Gastroesophageal sphincter (tissue), 4 donors: ENCODE measurements at regions not wholly inside any gene's neighbourhood (a gene's known extent, or its start where the extent isn't known, plus 50 kb on each side); places are given as distances from the start of the nearest gene placed in this dataset.

Experiments
- ATAC-seq: fragments of 150-250 bp; one replicate; pipeline ENCODE4 v1.9.1; 2016; ENCODE audit warnings: mild to moderate bottlenecking, moderate library complexity
- H3K27ac ChIP-seq, 4 donors: fragments of 200-600 bp; sonication (generic) in 3 of 4; 1 replicate in 3 of 4; 2 replicates in 1 of 4; pipeline ENCODE4 v1.5.1; 2016 to 2019
- H3K27me3 ChIP-seq: fragments of 200-600 bp; sonication (generic); one replicate; pipeline ENCODE4 v1.5.1; 2019
- H3K36me3 ChIP-seq, 2 donors: fragments of 200-600 bp; sonication (generic); one replicate each; pipeline ENCODE4 v1.5.1; 2019; ENCODE audit warnings: control low read depth in 1 of 2
- H3K4me1 ChIP-seq, 3 donors: fragments of 200-600 bp; sonication (generic); 1 replicate in 2 of 3; 2 replicates in 1 of 3; pipeline ENCODE4 v1.5.1; 2016 to 2019; ENCODE audit warnings: control low read depth in 2 of 3
- H3K4me3 ChIP-seq, 2 donors: fragments of 200-600 bp; sonication (generic); one replicate each; pipeline ENCODE4 v1.5.1; 2019; ENCODE audit warnings: mild to moderate bottlenecking in 1 of 2, moderate library complexity in 1 of 2
- H3K9me3 ChIP-seq, 3 donors: fragments of 200-600 bp; sonication (generic); one replicate each; pipeline ENCODE4 v1.5.1; 2017 to 2019; ENCODE audit warnings: control low read depth in 2 of 3
- CTCF ChIP-seq, 4 experiments: fragments of 200-600 bp in 2 of 4; fragments of 450-650 bp in 2 of 4; sonication (generic) in 1 of 4; IDR thresholded peaks; one replicate each; pipeline ENCODE4 v1.5.1; 2017 to 2019; ENCODE audit warnings: antibody characterized with exemption in 4 of 4, mild to moderate bottlenecking in 2 of 4, moderate library complexity in 2 of 4
- EP300 ChIP-seq: sonication (generic); formaldehyde crosslinking; IDR thresholded peaks from one replicate; pipeline ENCODE4 v1.6.1; 2017; ENCODE audit warnings: antibody characterized with exemption, mild to moderate bottlenecking
- POLR2A ChIP-seq, 2 donors: fragments of 450-650 bp; IDR thresholded peaks; one replicate each; pipeline ENCODE4 v1.6.1; 2017; ENCODE audit warnings: antibody characterized with exemption in 2 of 2, mild to moderate bottlenecking in 2 of 2, moderate library complexity in 1 of 2
- POLR2AphosphoS5 ChIP-seq: sonication (generic); formaldehyde crosslinking; IDR thresholded peaks from one replicate; pipeline ENCODE4 v1.6.1; 2017; ENCODE audit warnings: antibody characterized with exemption
- WGBS, 2 donors: methylation state at CpG; one replicate each; pipeline ENCODE4 v1.1.5; 2018; ENCODE audit warnings: low coverage in 1 of 2; 5-methylcytosine and 5-hydroxymethylcytosine counted together

GRCh38 chr10:130745251-130745650 lies 566.3 kb downstream of the TCERG1L start:
- H3K4me3 ChIP-seq = no peak overlapping the region
- H3K9me3 ChIP-seq = no peaks in the 10 kb centered on the region
- H3K36me3 ChIP-seq = no peaks in the 10 kb centered on the region
- ATAC-seq = no peak
- peaks cover 35% of the 10 kb centered on the region for H3K27me3 ChIP-seq
- TF ChIP-seq POLR2A (IDR thresholded peaks at IDR 0.05) = no peak
- TF ChIP-seq EP300 = no peak
- no peak for TF ChIP-seq CTCF (IDR thresholded peaks at IDR 0.05)
- no peak for TF ChIP-seq POLR2AphosphoS5
- no peak overlapping the region for H3K27ac ChIP-seq
- 42% methylated on average over 3 of the region's 5 CpGs; no CpG with 5 or more reads in 1 of the 2 donors for WGBS, 2 donors
- H3K4me1 ChIP-seq = no peaks in the 10 kb centered on the region

- no peak overlapping the region for H3K27ac ChIP-seq
- H3K4me3 ChIP-seq = no peak overlapping the region
- H3K36me3 ChIP-seq = no peaks in the 10 kb centered on the region
- no peaks in the 10 kb centered on the region for H3K9me3 ChIP-seq
- 80% methylated on average over 1 of the region's 7 CpGs; no CpG with 5 or more reads in 1 of the 2 donors for WGBS, 2 donors
- no peaks in the 10 kb centered on the region for H3K4me1 ChIP-seq
- TF ChIP-seq POLR2AphosphoS5 = no peak
- TF ChIP-seq EP300 = no peak
- no peak for TF ChIP-seq POLR2A (IDR thresholded peaks at IDR 0.05)
- TF ChIP-seq CTCF (IDR thresholded peaks at IDR 0.05) = no peak
- H3K27me3 ChIP-seq = peaks cover 35% of the 10 kb centered on the region
- ATAC-seq = no peak
Measured at GRCh38 chr10:130745821-130746220, 565.7 kb downstream of the TCERG1L start.

- H3K36me3 ChIP-seq = no peaks in the 10 kb centered on the region
- peaks cover 35% of the 10 kb centered on the region for H3K27me3 ChIP-seq
- no CpG with 5 or more reads among the region's 5 CpGs for WGBS, 2 donors
- H3K4me1 ChIP-seq = no peaks in the 10 kb centered on the region
- no peak for TF ChIP-seq POLR2AphosphoS5
- no peak for TF ChIP-seq CTCF (IDR thresholded peaks at IDR 0.05)
- no peak for TF ChIP-seq POLR2A (IDR thresholded peaks at IDR 0.05)
- TF ChIP-seq EP300 = no peak
- no peak overlapping the region for H3K4me3 ChIP-seq
- H3K9me3 ChIP-seq = no peaks in the 10 kb centered on the region
- ATAC-seq = no peak
- no peak overlapping the region for H3K27ac ChIP-seq
Measured at GRCh38 chr10:130746311-130746710, 565.2 kb downstream of the TCERG1L start.

- TF ChIP-seq CTCF (IDR thresholded peaks at IDR 0.05) = no peak
- TF ChIP-seq POLR2A (IDR thresholded peaks at IDR 0.05) = no peak
- TF ChIP-seq POLR2AphosphoS5 = no peak
- no peak for TF ChIP-seq EP300
- no peaks in the 10 kb centered on the region for H3K4me1 ChIP-seq
- H3K27me3 ChIP-seq = peaks cover 30% of the 10 kb centered on the region
- no peak overlapping the region for H3K4me3 ChIP-seq
- no peaks in the 10 kb centered on the region for H3K9me3 ChIP-seq
- no peaks in the 10 kb centered on the region for H3K36me3 ChIP-seq
- 46 to 47% methylated on average over 10 to 11 of the region's 11 CpGs for WGBS, 2 donors
- ATAC-seq = no peak
- no peak overlapping the region for H3K27ac ChIP-seq
Measured at GRCh38 chr10:130747356-130747755, 564.2 kb downstream of the TCERG1L start.

- H3K27ac ChIP-seq = no peak overlapping the region
- no peaks in the 10 kb centered on the region for H3K4me1 ChIP-seq
- H3K9me3 ChIP-seq = no peaks in the 10 kb centered on the region
- no peak overlapping the region for H3K4me3 ChIP-seq
- peaks cover 30% of the 10 kb centered on the region for H3K27me3 ChIP-seq
- no peak for TF ChIP-seq EP300
- no peak for TF ChIP-seq POLR2A (IDR thresholded peaks at IDR 0.05)
- no peak for TF ChIP-seq CTCF (IDR thresholded peaks at IDR 0.05)
- no peak for TF ChIP-seq POLR2AphosphoS5
- ATAC-seq = no peak
- no peaks in the 10 kb centered on the region for H3K36me3 ChIP-seq
- 88 to 97% methylated on average over 10 to 11 of the region's 13 CpGs for WGBS, 2 donors
Measured at GRCh38 chr10:130747946-130748345, 563.6 kb downstream of the TCERG1L start.
